HG02840 (cell line): ENCODE measurements at regions not wholly inside any gene's neighbourhood (a gene's known extent, or its start where the extent isn't known, plus 50 kb on each side); places are given as distances from the start of the nearest gene placed in this dataset.

Experiments
- ATAC-seq: cut with Tn5 transposase; IDR thresholded peaks from one replicate; pipeline ENCODE4 v1.9.1; 2021; ENCODE audit warnings: mild to moderate bottlenecking, moderate library complexity, moderate number of reproducible peaks; ENCODE audit not compliant: unreplicated experiment, low FRiP score

GRCh38 chr6:43840490-43841218 lies 70.6 kb downstream of the VEGFA start:
- no peak for ATAC-seq

- no peak for ATAC-seq
These were observed 68.4 kb downstream of the VEGFA start for GRCh38 chr6:43838276-43839036.

- ATAC-seq: no peak
These were observed 67.5 kb downstream of the VEGFA start for GRCh38 chr6:43837507-43837906.

- ATAC-seq: no peak
These were observed 66.7 kb downstream of the VEGFA start for GRCh38 chr6:43836507-43837240.
